HFFc6 (cell line): ENCODE measurements at regions not wholly inside any gene's neighbourhood (a gene's known extent, or its start where the extent isn't known, plus 50 kb on each side); places are given as distances from the start of the nearest gene placed in this dataset.

Experiments used
- DNase-seq: peaks from one replicate; pipeline ENCODE4 v3.0.0-alpha.2; 2018
- H3K27ac Mint-ChIP-seq: 2 replicates; pipeline ENCODE4 v1.8.0; 2020; ENCODE audit warnings: mild to moderate bottlenecking, mixed read lengths
- H3K27me3 Mint-ChIP-seq: 2 replicates; pipeline ENCODE4 v1.8.0; 2021; ENCODE audit warnings: mild to moderate bottlenecking, moderate library complexity, mixed read lengths; ENCODE audit not compliant: insufficient read depth
- H3K36me3 Mint-ChIP-seq: 2 replicates; pipeline ENCODE4 v1.8.0; 2021; ENCODE audit warnings: low read depth, mixed read lengths
- H3K4me1 Mint-ChIP-seq: 2 replicates; pipeline ENCODE4 v1.8.0; 2020; ENCODE audit warnings: low read depth, mixed read lengths
- H3K4me3 Mint-ChIP-seq: 2 replicates; pipeline ENCODE4 v1.8.0; 2020; ENCODE audit warnings: mild to moderate bottlenecking, moderate library complexity, mixed read lengths
- H3K9me3 Mint-ChIP-seq: 2 replicates; pipeline ENCODE4 v1.8.0; 2020; ENCODE audit warnings: mild to moderate bottlenecking, mixed read lengths
- TF ChIP-seq, protein P1 (sequence below): fragments of 200-600 bp; sonication (generic); IDR thresholded peaks from 2 replicates; pipeline ENCODE4 v1.5.0; 2021; ENCODE audit warnings: antibody characterized with exemption, mild to moderate bottlenecking

DNA sequence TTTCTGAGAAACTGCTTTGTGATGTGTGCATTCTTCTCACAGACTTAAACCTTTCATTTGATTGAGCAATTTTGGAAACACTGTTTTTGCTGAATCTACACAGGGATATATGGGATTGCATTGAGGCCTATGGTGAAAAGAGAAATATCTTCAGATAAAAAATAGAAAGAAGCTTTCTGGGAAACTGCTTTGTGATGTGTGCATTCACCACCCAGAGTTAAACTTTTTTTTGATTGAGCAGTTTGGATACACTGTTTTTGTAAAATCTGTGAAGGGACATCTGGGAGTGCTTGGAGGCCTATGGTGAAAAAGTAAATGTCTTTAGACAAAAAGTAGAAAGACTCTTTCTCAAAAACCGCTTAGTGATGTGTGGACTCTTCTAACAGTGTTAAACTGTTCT is 1683.8 kb downstream of the UQCRFS1 start:
- Mint-ChIP-seq H3K27ac (no peak overlapping the region), H3K36me3 (peaks cover 34% of the 10 kb centered on the region), H3K4me1 (no peaks in the 10 kb centered on the region), H3K4me3 (no peak overlapping the region), H3K27me3 (no peaks in the 10 kb centered on the region), H3K9me3 (peaks cover 95% of the 10 kb centered on the region)
- TF ChIP-seq, protein P1, sequence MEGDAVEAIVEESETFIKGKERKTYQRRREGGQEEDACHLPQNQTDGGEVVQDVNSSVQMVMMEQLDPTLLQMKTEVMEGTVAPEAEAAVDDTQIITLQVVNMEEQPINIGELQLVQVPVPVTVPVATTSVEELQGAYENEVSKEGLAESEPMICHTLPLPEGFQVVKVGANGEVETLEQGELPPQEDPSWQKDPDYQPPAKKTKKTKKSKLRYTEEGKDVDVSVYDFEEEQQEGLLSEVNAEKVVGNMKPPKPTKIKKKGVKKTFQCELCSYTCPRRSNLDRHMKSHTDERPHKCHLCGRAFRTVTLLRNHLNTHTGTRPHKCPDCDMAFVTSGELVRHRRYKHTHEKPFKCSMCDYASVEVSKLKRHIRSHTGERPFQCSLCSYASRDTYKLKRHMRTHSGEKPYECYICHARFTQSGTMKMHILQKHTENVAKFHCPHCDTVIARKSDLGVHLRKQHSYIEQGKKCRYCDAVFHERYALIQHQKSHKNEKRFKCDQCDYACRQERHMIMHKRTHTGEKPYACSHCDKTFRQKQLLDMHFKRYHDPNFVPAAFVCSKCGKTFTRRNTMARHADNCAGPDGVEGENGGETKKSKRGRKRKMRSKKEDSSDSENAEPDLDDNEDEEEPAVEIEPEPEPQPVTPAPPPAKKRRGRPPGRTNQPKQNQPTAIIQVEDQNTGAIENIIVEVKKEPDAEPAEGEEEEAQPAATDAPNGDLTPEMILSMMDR: no peak
- DNase-seq: no peak

DNA sequence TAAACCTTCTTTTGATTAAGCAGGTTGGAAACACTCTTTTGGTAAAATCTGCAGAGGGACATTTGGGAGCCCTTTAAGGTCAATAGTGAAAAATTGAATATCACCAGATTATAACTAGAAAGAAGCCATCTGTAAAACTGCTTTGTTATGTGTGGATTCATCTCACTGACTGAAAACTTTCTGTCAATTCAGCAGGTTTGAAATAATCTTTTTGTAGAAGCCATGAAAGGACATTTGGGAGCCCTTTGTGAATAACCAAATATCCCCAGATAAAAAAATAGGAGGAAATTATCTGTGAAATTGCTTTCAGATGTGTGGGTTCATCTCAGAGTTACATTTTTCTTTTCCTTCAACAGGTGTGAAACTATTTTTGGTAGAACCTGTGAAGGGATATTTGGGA is 1690.7 kb downstream of the UQCRFS1 start:
- TF ChIP-seq, protein P1: no peak
- DNase-seq: no peak
- Mint-ChIP-seq H3K4me1 (no peaks in the 10 kb centered on the region), H3K27me3 (no peaks in the 10 kb centered on the region), H3K36me3 (peaks cover 5% of the 10 kb centered on the region; the same call in 1 of the 2 replicates), H3K9me3 (peaks cover 86% of the 10 kb centered on the region), H3K4me3 (no peak overlapping the region), H3K27ac (no peak overlapping the region)
